GM12891 (cell line): ENCODE measurements at regions not wholly inside any gene's neighbourhood (a gene's known extent, or its start where the extent isn't known, plus 50 kb on each side); places are given as distances from the start of the nearest gene placed in this dataset.

Experiments
- POLR2A ChIP-seq: IDR thresholded peaks from 2 replicates; pipeline ENCODE4 v1.6.1; 2011; ENCODE audit warnings: low read depth, low read length, control low read depth
- POLR2AphosphoS5 ChIP-seq: IDR thresholded peaks from 2 replicates; pipeline ENCODE4 v1.6.1; 2011; ENCODE audit warnings: low read depth, low read length, control low read depth
- SPI1 ChIP-seq: IDR thresholded peaks from 2 replicates; pipeline ENCODE4 v1.6.1; 2011; ENCODE audit warnings: low read depth, low read length, control low read depth
- TAF1 ChIP-seq: IDR thresholded peaks from 2 replicates; pipeline ENCODE4 v1.6.1; 2011; ENCODE audit warnings: low read depth, low read length, control low read depth

- TF ChIP-seq TAF1: no peak
- no peak for TF ChIP-seq POLR2A
- TF ChIP-seq POLR2AphosphoS5: no peak
- TF ChIP-seq SPI1: no peak
Observed at GRCh38 chr3:31189330-31189729, 294.9 kb upstream of the GADL1 start.
